A673 (cell line): ENCODE measurements at regions not wholly inside any gene's neighbourhood (a gene's known extent, or its start where the extent isn't known, plus 50 kb on each side); places are given as distances from the start of the nearest gene placed in this dataset.
A peak's percentile ranks its signal among the peaks of the same experiment; 100 is the strongest.
"Not testable (repeated sequence)": the region's sequence is repeated elsewhere in the genome, so short reads cannot be mapped to it uniquely, and the experiment has no call there.

ENCODE experiments used
- BruUV-seq: library from RNA; stranded (reverse); fragments of 400-500 nt; replicated peaks from 2 replicates; lab custom pipeline; 2021; lab: Mats Ljungman, UMichigan
- CTCF ChIA-PET: fragments of 300-600 bp; sonication (Branson Sonifier 250); formaldehyde crosslinking; loops from one replicate; lab custom pipeline; 2022; ENCODE audit warnings: antibody characterized with exemption; lab: Charles Lee
- POLR2A ChIA-PET: fragments of 300-600 bp; sonication (Branson Sonifier 250); formaldehyde crosslinking; loops from one replicate; lab custom pipeline; 2022; ENCODE audit warnings: antibody characterized with exemption; ENCODE audit not compliant: low non-redundant PET; lab: Charles Lee
- DNase-seq: peaks from one replicate; pipeline ENCODE4 v3.0.0-alpha.2; 2015; ENCODE audit warnings: low spot score
- H3K27ac ChIP-seq: fragments of 200-600 bp; sonication (generic); 2 replicates; pipeline ENCODE4 v1.5.1; 2016; ENCODE audit warnings: mixed run types, low read depth, mild to moderate bottlenecking, mixed read lengths, antibody characterized with exemption, low read length; ENCODE audit not compliant: poor library complexity, severe bottlenecking
- H3K27me3 ChIP-seq: fragments of 200-600 bp; sonication (generic); replicated peaks from 2 replicates; pipeline ENCODE4 v1.6.1; 2017; ENCODE audit warnings: mixed run types, low read depth, mild to moderate bottlenecking, mixed read lengths, antibody characterized with exemption, low read length; ENCODE audit not compliant: insufficient read depth, poor library complexity
- H3K36me3 ChIP-seq: fragments of 200-600 bp; sonication (generic); 2 replicates; pipeline ENCODE4 v1.6.1; 2016; ENCODE audit warnings: mixed run types, mild to moderate bottlenecking, mixed read lengths, antibody characterized with exemption, low read length; ENCODE audit not compliant: insufficient read depth, poor library complexity, severe bottlenecking
- H3K4me1 ChIP-seq: fragments of 200-600 bp; sonication (generic); 2 replicates; pipeline ENCODE4 v1.6.1; 2017; ENCODE audit warnings: mixed run types, mild to moderate bottlenecking, mixed read lengths, antibody characterized with exemption, low read length; ENCODE audit not compliant: insufficient read depth, poor library complexity, severe bottlenecking
- H3K4me3 ChIP-seq: fragments of 200-600 bp; sonication (generic); 2 replicates; pipeline ENCODE4 v1.5.1; 2016; ENCODE audit warnings: low read depth, mixed run types, mild to moderate bottlenecking, mixed read lengths, low read length; ENCODE audit not compliant: poor library complexity, severe bottlenecking
- H3K9me3 ChIP-seq: fragments of 200-600 bp; sonication (generic); 2 replicates; pipeline ENCODE4 v1.6.1; 2016; ENCODE audit warnings: mixed run types, low read depth, mild to moderate bottlenecking, mixed read lengths, antibody characterized with exemption, low read length; ENCODE audit not compliant: poor library complexity, severe bottlenecking
- EZH2 ChIP-seq: fragments of 200-600 bp; sonication (generic); IDR thresholded peaks from 2 replicates; pipeline ENCODE4 v1.6.1; 2017; ENCODE audit warnings: borderline replicate concordance, low read depth, mild to moderate bottlenecking, mixed read lengths, antibody characterized with exemption, low read length; ENCODE audit not compliant: poor library complexity, severe bottlenecking
- intact Hi-C: fragments of 100-400 bp; cut with micrococcal nuclease; formaldehyde crosslinking; loops from one replicate; pipeline ENCODE4 v1.10.0; 2022; ENCODE audit not compliant: unreplicated experiment
- TF ChIP-seq, protein P1 (sequence below): fragments of 300-800, 200-600 bp; sonication (generic); conservative IDR thresholded peaks from 2 replicates; pipeline ENCODE4 v1.5.1; 2017; ENCODE audit warnings: low read depth, mild to moderate bottlenecking, antibody characterized with exemption, low read length, moderate library complexity, mixed read lengths

DNA sequence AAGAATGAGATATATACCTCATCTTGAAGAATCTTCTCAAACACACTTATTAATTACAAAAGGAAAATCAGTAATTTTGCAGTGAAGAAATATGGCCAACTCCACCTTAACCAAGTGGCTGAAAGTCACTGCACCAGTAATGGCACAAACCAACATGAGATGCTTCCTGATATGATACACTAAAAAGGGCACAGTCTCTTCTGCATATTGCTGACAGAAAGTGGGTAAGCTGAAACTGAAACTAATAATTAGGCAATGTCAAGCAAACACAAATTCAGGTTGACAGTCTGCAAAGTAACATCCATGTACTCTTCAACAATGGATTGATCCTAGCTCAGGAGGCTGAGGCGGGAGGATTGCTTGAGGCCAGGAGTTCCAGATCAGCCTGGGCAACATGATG lies 56.1 kb downstream of the ZNF22 start:
- BruUV-seq, H3K36me3 ChIP-seq, H3K9me3 ChIP-seq, H3K27me3 ChIP-seq, H3K4me1 ChIP-seq, CTCF ChIA-PET, H3K4me3 ChIP-seq, H3K27ac ChIP-seq, DNase-seq, POLR2A ChIA-PET, intact Hi-C loops: not testable (repeated sequence)

- no TSS peak for BruUV-seq
- no peak overlapping the region for H3K27ac ChIP-seq
- DNase-seq: peak; percentile 41
- CTCF ChIA-PET: no interaction called here
- H3K9me3 ChIP-seq: no peaks in the 10 kb centered on the region
- no peaks in the 10 kb centered on the region for H3K4me1 ChIP-seq
- no peak overlapping the region for H3K4me3 ChIP-seq
- no peaks in the 10 kb centered on the region for H3K27me3 ChIP-seq
- intact Hi-C loops: no loop called here
- TF ChIP-seq, protein P1, sequence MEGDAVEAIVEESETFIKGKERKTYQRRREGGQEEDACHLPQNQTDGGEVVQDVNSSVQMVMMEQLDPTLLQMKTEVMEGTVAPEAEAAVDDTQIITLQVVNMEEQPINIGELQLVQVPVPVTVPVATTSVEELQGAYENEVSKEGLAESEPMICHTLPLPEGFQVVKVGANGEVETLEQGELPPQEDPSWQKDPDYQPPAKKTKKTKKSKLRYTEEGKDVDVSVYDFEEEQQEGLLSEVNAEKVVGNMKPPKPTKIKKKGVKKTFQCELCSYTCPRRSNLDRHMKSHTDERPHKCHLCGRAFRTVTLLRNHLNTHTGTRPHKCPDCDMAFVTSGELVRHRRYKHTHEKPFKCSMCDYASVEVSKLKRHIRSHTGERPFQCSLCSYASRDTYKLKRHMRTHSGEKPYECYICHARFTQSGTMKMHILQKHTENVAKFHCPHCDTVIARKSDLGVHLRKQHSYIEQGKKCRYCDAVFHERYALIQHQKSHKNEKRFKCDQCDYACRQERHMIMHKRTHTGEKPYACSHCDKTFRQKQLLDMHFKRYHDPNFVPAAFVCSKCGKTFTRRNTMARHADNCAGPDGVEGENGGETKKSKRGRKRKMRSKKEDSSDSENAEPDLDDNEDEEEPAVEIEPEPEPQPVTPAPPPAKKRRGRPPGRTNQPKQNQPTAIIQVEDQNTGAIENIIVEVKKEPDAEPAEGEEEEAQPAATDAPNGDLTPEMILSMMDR: no peak
- no peak for TF ChIP-seq EZH2
- no peaks in the 10 kb centered on the region for H3K36me3 ChIP-seq
- POLR2A ChIA-PET: no interaction called here
Observed at GRCh38 chr10:45058580-45058979, 57.9 kb downstream of the ZNF22 start.

DNA sequence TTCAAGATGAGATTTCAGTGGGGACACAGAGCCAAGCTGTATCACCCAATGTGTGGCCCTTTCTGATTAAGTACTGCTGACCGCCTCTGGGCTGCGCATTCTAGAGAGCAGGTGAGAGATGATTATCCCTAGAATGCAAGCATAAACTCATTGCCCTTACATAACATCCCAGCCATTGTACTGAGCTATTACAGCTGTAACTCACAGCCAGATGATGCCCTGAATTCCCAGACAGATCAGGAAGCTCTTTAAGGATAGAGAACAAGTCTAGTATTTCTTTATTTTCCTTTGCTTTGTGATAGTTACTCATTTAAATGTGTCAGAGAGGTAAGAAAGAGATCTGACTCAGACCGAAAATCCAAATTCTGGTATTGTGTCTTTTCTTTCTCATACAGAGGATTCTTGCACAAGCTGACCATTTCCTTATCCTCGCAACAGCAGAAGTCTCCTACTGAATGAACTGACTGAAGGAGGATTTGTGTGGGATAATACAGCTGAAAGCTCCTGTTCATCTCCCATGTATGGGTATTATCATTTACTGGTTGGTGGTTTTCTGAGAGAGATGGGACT lies 58.4 kb downstream of the ZNF22 start:
- CTCF ChIA-PET: no interaction called here
- BruUV-seq: no TSS peak
- TF ChIP-seq EZH2: no peak
- TF ChIP-seq, protein P1: no peak
- no peaks in the 10 kb centered on the region for H3K4me1 ChIP-seq
- H3K9me3 ChIP-seq: no peaks in the 10 kb centered on the region
- no peak overlapping the region for H3K27ac ChIP-seq
- H3K36me3 ChIP-seq: no peaks in the 10 kb centered on the region
- intact Hi-C loops: no loop called here
- POLR2A ChIA-PET: no interaction called here
- no peak for DNase-seq
- H3K4me3 ChIP-seq: no peak overlapping the region
- H3K27me3 ChIP-seq: no peaks in the 10 kb centered on the region

- no peaks in the 10 kb centered on the region for H3K9me3 ChIP-seq
- H3K27ac ChIP-seq: no peak overlapping the region
- intact Hi-C loops: no loop called here
- H3K36me3 ChIP-seq: no peaks in the 10 kb centered on the region
- CTCF ChIA-PET: no interaction called here
- H3K4me1 ChIP-seq: no peaks in the 10 kb centered on the region
- POLR2A ChIA-PET: no interaction called here
- BruUV-seq: no TSS peak
- no peaks in the 10 kb centered on the region for H3K27me3 ChIP-seq
- TF ChIP-seq EZH2: no peak
- TF ChIP-seq, protein P1: no peak
- DNase-seq: no peak
- H3K4me3 ChIP-seq: no peak overlapping the region
Observed at GRCh38 chr10:45059632-45060031, 58.9 kb downstream of the ZNF22 start.
